ENCODE measurements at regions not wholly inside any gene's neighbourhood (a gene's known extent, or its start where the extent isn't known, plus 50 kb on each side); places are given as distances from the start of the nearest gene placed in this dataset.

GRCh38 chr3:67804578-67804977, 150.2 kb upstream of the SUCLG2 start:
- DNase-seq: no peak

GRCh38 chr3:67804089-67804488, 149.7 kb upstream of the SUCLG2 start:
- DNase-seq: no peak

GRCh38 chr3:67798412-67798811, 144.0 kb upstream of the SUCLG2 start:
- no peak for DNase-seq

- DNase-seq: no peak
These were observed 137.2 kb upstream of the SUCLG2 start for GRCh38 chr3:67791620-67792019.

GRCh38 chr3:67790043-67790442, 135.6 kb upstream of the SUCLG2 start:
- peak in 13 of 56 donors; percentile 0 to 51 (median 3) for DNase-seq

- no peak for DNase-seq
These were observed 134.0 kb upstream of the SUCLG2 start for GRCh38 chr3:67788396-67788795.

GRCh38 chr3:67783281-67784250, 129.2 kb upstream of the SUCLG2 start:
- no peak for DNase-seq

- no peak for DNase-seq
These were observed 127.5 kb upstream of the SUCLG2 start for GRCh38 chr3:67781871-67782270.

GRCh38 chr3:67781218-67781617, 126.8 kb upstream of the SUCLG2 start:
- no peak for DNase-seq

GRCh38 chr3:67774676-67775075, 120.3 kb upstream of the SUCLG2 start:
- DNase-seq: no peak

- no peak for DNase-seq
These were observed 111.2 kb upstream of the SUCLG2 start for GRCh38 chr3:67765575-67765974.

- no peak for DNase-seq
These were observed 90.9 kb upstream of the SUCLG2 start for GRCh38 chr3:67745296-67745695.

GRCh38 chr3:67744699-67745098, 90.3 kb upstream of the SUCLG2 start:
- no peak for DNase-seq

- no peak for DNase-seq
These were observed 85.4 kb upstream of the SUCLG2 start for GRCh38 chr3:67739851-67740250.

- no peak for DNase-seq
These were observed 83.8 kb upstream of the SUCLG2 start for GRCh38 chr3:67737906-67738865.

GRCh38 chr3:67737140-67737539, 82.7 kb upstream of the SUCLG2 start:
- no peak for DNase-seq

GRCh38 chr3:67733269-67733950, 79.0 kb upstream of the SUCLG2 start:
- no peak for DNase-seq

GRCh38 chr3:67724434-67724833, 70.0 kb upstream of the SUCLG2 start:
- DNase-seq: no peak

GRCh38 chr3:67723863-67724262, 69.5 kb upstream of the SUCLG2 start:
- DNase-seq: no peak

- no peak for DNase-seq
These were observed 64.9 kb upstream of the SUCLG2 start for GRCh38 chr3:67719333-67719732.

GRCh38 chr3:67715971-67716370, 61.6 kb upstream of the SUCLG2 start:
- DNase-seq: no peak
